GM23248 (cell line): ENCODE measurements at regions not wholly inside any gene's neighbourhood (a gene's known extent, or its start where the extent isn't known, plus 50 kb on each side); places are given as distances from the start of the nearest gene placed in this dataset.

Experiments used
- EZH2 ChIP-seq: fragments of 200-600 bp; sonication (generic); IDR thresholded peaks from 2 replicates; pipeline ENCODE4 v1.6.1; 2018; ENCODE audit warnings: antibody characterized with exemption, mild to moderate bottlenecking; ENCODE audit not compliant: insufficient read depth, poor library complexity, severe bottlenecking
- EZH2phosphoT487 ChIP-seq: fragments of 200-600 bp; sonication (generic); IDR thresholded peaks from 2 replicates; pipeline ENCODE4 v1.6.1; 2018; ENCODE audit warnings: antibody characterized with exemption, moderate library complexity, mild to moderate bottlenecking, low read depth; ENCODE audit not compliant: insufficient read depth

- TF ChIP-seq EZH2 (no peak), EZH2phosphoT487 (no peak)
Measured at GRCh38 chr13:61113140-61113658, 302.4 kb downstream of the PCDH20 start.
